GM04503 (cell line): ENCODE measurements at regions not wholly inside any gene's neighbourhood (a gene's known extent, or its start where the extent isn't known, plus 50 kb on each side); places are given as distances from the start of the nearest gene placed in this dataset.
"Not testable (repeated sequence)": the region's sequence is repeated elsewhere in the genome, so short reads cannot be mapped to it uniquely, and the experiment has no call there.

Experiments used
- DNase-seq: peaks from one replicate; pipeline ENCODE4 v3.0.0-alpha.2; 2012; ENCODE audit warnings: low read depth

DNA sequence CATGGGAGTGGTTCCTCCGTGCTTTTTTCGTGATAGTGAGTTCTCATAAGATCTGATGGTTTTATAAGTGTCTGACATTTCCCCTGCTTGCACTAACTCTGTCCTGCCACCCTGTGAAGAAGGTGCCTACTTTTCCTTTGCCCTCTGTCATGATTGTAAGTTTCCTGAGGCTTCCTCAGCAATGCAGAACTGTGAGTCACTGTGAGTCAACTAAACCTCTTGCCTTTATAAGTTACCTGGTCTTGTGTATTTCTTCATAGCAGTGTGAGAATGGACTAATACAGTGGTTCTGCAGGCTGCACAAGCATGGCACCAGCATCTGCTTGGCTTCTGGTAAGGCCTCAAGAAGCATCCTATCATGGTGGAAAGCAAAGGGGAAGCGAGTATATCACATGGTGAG is 1144.6 kb downstream of the SORCS3 start:
- no peak for DNase-seq

DNA sequence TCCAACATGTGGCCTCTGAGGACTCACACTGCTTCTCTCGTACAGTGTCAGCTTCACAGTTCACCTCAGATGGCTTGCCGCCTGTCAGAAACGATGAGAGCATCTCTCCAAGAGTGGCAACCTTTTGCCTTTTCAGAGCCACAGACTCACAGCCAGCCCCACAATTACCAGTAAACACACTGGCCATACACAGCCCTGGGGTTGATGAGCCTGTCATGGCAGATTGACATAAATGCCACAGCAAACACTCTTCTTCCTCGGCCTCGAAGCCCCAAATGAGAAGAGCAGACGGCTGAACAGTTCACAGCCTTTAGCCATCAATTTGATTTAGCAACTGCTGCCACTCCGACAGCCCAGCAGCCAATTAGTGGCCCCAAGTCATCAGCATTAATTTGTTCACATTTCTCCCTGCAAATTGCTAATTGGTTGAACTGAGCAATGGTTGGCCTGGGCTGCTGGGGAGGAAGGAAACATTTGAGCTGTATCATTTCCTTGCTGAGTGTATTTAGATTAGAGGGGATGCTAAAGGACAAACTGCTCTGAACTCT is 1142.9 kb downstream of the SORCS3 start:
- DNase-seq: no peak

DNA sequence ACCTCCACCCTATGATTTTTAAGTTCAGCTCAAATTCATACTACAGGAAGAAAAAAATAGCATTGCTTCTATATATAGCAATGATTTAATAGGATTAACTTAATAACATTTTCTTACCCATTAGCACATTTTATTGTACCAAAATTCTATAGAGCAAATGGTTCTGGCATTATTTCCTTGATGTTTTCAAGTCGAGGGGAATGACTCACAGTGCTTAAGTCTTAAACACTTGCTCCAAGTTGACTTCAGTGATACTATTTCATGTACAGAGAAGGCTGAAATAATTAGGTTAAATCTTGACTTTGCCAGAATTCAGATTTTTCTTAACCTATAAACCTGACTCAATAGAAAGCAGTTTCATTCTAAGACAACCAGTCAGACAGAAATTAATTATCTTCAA is 1133.8 kb downstream of the SORCS3 start:
- DNase-seq: no peak

DNA sequence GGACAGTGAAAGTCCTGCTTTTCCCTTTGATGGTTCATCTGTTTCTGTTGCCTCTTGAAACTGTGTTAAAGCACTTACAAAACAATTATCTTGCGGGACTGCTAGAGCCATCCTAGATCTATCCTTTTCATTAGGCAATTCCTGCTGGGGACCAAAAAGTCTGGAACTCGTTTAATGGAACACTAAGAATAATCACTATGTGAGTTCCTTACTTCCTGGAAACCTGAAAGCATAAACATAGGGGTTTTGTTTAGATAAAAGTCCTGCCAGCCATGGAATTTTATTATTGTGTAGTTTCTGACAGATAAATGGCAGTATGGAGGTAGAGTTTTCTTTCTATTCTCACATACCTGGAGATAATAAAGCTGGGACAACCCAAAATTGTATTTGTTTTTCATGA is 1133.3 kb downstream of the SORCS3 start:
- no peak for DNase-seq

DNA sequence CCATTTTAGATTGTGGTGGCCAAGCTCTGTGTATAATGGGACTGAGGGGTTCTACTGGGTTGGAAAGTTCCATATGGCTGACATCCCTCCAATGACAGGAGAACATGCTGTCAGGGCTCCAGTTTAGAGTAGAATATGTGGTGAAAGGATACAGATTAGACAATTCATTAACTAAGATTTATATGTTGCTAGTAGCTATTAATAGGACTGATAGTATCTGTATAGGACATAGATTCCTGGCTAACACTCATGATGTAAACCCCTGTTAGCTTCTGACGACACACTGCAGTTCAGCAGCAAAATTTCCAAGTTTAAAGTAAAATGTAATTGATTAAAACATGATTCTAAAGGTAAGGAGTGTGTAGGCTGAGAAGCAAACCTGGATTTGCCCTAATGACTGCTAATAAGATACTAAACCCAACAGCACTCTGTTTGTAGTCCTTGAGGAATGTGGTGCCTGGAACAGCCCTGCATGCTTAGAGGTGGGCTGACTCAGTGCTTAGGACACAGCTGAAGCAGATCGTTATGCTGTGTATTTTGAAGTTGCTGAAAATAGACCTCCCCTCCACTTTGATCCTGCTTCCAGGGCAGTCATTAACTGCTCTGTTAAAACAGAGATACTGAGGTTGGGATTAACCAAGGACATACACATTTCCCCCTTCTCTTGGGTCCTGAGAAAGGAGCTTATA is 1129.6 kb downstream of the SORCS3 start:
- no peak for DNase-seq

DNA sequence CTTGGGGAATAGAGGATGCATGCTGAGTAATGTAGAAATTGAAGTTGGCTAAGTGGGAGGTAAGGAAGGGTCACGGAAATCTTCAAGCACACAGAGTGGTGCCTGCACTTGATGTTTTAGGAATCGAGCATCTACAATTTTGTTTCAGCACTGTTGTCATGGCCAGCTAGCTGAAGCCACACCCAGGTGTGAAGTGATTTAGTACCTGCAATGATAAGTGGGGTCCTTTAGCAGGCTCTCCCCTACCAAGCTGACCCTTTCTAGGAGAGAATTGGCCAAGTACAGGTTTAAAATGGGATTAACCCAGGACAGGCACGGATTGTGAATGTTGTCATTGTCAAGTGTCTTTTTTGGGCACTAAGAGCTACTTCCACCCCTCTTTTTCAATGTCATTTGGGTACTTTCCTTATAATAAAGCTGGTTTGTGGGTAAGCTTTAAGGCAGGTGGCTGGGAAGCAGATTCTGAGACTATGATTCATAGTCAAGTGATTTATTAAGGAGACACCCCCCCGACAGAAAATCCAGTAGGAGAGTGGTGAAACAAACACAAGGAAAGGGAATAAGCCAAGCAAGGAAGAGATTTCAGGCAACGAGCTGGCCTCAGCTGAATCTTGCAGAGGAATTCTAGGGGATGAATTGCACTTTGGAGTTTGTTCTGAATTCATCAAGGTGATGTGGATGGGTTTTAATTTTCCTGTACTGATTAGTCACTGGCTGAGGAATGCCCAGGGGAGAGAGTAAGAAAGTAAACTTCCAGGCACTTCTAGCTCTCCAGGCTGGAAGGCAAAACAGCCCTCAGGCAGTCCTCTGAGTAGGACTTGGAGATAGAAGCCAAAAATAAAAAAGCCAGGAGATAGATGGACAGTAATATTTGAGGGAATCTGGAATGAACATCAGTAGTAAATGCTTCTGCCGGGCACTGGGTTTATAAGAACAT is 1128.4 kb downstream of the SORCS3 start:
- no peak for DNase-seq

DNA sequence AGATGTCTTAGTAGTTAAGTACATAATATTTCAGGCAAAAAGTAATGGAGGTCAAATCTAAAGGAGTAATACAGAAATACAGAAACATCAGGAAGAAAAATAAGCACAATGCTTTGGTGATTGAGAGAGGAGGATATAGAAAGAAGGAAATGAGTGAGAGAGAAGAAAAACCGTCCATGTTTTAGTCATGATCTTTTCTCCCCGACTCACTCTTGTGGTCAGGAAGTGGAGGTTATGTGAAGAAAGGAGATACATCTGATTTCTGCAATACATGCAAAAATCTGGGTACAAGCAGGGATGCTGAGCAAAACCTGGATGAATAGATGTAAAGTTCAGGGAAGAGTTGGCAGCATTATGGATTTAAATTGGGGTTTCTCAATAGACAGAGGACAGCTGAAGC is 1122.5 kb downstream of the SORCS3 start:
- DNase-seq: no peak

DNA sequence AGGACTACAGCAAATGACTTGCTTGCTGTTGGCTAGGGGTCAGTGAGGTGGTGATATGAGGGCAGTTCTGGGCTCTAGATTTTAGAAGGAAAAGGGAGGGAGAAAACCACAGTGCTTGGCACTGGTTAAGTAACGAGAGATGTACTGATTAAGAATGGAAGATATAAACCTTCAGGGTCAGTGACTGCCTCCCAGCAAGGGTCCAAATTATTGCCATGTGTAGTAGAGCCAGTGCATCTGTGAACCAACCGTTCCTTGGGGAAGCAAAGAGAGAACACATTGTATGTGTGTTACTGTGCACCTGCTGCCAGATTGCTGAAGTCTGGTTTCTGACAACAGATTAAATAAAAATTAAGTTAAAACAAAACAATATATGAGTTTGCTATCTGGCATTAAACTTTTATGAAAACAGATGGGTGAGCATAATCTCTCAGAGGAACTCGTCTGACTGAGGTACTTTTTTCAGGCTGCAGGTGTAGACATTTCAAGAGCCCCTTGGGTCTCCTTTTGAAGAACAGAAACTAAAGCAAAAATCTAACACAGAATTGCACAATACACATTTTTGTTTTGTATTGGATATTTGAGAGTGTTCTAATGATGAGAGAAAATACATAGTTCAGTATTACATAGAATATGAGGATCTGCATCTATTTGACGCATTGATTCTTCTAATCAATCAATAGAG is 1120.6 kb downstream of the SORCS3 start:
- DNase-seq: no peak

DNA sequence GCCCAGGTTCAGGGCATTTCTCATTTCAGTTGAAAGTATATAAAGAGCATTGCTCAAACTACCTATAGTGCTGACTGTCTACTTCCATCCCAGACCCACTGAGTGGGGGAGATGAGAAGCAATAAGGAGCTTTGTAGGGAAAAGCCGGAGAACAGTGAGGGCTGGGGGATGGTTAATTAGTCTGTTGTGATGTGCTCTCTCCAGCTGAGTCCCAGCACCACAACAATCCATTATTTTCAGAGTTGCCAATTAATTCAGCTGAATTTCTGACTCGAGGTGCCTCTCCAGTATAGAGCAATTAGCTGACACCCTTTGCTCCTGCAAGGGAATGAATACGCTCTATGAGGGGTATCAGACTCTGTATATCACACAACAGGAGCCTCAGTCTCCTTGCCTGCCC is 1118.6 kb downstream of the SORCS3 start:
- DNase-seq: no peak

DNA sequence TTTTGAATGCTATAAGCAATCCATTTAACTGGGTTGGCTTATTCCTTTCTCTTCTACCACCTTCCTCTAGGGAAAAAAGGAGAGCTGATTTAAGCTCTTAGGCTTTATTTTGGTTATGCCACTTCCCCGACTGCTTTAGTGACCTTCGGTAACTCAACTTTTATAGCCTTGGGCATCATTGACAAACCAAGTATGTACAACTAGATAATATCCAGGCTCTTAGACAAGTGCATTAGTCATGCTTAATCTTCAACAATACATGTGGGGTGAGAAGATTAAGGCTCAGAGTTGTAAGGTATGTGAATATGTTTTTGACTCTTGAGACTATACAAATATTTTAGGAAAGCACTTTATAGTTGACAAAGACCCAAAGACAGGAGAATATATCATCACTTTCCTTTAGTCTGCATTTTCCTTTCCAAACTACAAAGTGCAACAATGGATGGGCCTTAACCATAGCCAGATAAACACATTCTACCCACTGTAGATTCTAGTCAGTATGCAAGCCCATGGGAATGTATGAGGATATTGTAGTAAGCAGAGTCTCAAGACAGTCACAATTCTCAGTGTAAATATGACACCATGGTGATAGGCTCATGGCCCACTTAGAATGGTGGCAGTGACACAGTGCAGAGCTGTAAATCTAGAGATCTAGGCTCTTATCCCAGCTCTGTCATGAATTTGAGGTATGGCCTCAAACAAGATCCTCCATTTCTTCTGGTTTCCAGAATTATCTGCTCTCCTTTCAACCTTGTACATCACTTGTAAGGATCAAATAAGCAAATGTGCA is 1117.3 kb downstream of the SORCS3 start:
- no peak for DNase-seq

DNA sequence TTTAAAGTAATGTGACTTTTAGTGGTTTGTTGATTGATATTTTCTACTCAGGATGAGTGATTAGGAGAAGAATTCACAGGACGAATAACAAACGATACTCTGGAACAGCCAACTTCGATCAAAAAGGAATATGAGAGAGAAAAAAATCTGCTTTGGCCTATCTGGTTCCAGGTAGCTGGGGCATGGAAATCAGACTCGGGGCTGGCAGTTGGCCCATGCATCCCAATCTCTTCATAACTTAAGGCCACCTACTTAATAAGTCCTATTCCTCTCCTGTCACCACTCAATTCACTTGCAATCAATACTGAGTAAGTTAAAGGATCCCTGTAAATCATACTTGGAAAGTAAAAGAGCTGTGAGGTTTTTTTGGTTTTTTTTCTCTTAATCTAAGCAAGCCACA is 1116.2 kb downstream of the SORCS3 start:
- no peak for DNase-seq

DNA sequence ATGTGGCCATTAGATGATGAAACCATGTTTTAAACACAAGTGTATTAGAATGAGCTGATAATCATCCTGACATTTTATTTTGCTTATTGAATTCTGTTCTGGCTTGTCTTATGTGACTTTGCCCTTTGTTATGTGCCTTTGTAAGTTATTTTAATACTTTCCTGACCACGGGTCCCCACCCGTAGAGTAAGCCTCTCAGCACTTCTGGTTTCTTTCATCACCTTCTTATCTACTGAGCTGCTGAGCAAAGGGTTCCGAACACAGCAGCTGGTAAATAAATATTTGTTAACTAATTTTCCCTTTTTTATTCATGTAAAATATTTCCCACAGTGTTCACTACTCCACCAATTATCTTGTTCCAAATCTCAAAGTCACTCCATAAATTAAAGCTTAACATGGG is 1115.3 kb downstream of the SORCS3 start:
- no peak for DNase-seq

DNA sequence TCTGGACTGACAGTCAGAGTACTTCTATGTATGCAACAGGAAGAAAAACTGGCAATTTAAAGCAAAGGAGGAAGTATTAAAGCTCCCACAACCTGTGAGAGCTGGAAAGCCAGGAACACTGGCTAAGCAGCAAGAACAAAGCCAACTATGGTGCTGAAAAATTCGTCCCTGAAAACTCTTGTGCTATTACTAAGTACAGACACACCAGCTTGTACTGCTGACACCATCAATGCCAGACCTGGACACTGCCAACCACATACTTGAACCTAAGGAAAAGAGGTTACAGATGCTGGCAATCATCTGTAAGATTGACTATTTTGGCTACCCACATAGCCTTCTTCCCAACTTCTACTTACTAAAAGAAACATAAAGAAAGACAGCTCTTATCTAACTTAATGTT is 1110.6 kb downstream of the SORCS3 start:
- no peak for DNase-seq

DNA sequence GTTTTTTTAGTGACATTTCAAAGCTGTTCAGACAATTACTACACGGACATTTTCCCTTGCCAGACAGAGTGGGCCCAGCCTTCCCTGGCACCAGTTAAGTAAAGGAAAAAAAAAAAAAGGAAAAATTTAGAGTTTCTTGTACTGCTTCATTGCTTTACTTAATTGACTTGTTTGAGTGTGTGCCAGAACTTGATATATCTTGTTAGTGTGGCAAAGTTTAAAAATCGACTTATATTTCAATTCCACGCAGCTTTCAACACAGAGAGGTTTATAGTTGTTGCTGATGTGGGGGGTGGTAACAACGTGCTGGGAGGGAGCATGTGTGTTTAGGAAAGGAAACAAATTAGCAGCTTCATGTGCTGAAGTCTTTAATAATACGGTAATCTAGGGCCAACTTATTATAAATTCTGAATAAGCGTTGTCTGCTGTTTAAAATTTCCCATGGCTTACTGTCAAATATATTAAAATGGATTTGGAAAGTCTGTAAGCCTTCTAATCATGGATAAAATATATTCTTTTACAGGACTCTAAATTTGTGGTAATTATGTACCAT is 1104.6 kb downstream of the SORCS3 start:
- no peak for DNase-seq

DNA sequence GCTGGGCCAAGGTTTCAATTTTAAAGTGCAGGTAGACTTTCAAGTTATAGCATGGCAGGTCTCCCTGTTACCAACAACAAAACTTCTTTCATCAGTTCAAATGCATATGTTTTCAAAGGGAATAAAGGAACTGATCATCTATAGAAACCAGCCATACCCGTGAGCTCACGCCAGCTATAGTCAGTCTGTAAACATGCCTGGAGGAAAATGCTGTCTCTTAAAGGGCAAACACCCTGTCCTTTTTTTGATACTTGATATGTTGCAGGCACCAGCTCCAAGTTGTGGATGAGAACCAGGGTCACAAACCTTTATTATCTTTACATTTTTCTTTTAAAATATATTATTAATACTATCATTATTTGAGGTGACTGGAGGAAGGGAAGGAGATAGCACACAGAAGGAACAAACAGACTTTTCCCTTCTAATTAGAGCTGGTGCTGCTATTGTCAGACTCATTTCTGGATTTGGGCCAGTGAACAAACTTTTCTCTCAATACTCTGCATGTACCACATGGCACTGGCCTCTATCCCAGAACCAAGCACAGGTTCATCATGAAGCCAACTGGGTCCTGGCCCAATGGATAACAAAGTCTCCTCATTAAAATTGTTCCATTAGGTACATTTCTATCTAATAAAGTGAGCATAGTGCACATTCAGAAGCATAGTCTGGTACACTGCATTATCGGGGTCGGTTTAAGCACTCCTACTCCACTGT is 1102.4 kb downstream of the SORCS3 start:
- no peak for DNase-seq

DNA sequence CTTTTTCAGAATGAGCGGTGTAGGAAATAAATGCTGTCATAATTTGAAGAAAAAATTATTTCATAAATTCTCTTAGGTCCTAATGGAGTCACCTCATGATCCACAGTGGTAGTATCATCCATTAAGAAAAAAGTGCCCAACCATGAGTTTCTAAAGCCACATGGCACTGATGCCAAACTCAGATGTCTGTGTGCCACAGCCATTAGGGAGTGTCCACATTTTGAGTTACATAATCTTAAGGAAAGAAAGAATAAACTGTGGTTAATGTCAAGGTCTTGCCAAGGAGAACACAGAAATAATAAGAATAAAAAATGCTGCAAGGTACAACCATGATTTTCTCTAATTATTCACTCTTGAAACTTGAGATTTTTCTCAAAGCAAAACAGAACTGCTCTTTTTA is 1101.8 kb downstream of the SORCS3 start:
- no peak for DNase-seq

DNA sequence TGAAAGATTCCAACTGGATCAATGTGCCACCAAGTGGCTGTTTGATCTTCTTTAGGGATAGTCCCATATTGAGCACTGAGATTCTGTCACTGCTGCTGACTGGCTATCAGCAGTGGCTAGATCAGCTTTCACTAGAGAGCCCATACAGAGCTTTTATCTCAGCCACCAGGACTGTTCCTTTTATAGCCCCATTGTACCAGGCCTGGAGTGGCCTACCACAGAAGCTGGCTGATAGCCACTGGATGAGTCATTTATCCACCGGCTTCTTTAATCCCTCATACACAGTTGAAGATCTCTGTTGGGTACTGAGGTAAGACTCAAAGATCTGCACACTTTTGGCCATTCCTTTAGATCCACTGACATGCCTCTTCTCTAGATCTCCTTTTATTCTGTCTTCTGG is 1101.1 kb downstream of the SORCS3 start:
- DNase-seq: no peak

DNA sequence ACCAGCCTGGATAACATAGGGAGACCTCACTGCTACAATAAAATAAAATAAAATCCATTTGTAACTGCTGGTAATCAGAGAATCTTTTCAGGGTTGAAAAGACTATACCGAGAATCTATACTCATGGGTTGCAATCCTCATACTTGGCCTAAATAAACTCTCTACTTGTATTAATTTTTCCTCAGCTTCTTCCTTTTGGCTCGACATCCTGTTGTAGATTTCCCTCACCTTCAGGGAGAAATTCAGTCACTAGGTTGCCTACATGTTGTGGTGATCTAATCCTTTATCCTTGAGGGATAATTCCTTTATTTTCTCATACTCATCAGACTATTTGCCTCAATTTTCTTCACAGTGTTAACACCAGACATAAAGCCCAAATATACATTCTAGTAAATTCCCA is 1093.4 kb downstream of the SORCS3 start:
- no peak for DNase-seq

DNA sequence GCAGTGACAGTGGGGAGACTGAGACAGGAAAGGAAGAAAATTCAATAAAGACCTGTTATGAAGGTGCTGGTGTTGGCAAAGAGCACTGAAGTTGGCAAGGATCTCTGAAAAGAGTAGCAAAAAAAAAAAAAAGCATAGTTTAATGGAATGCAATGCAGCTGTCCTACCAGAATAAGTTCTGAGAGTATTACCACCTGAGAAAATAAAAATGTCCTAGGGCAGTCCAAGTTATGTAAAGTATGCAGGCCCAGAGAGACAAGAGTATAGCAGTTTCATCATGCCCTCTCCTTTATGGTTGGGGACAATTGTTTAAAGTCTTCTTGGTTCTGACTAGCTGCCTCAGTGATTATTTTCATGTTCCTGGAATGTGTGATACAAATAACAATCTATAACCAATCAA is 1092.8 kb downstream of the SORCS3 start:
- DNase-seq: no peak

DNA sequence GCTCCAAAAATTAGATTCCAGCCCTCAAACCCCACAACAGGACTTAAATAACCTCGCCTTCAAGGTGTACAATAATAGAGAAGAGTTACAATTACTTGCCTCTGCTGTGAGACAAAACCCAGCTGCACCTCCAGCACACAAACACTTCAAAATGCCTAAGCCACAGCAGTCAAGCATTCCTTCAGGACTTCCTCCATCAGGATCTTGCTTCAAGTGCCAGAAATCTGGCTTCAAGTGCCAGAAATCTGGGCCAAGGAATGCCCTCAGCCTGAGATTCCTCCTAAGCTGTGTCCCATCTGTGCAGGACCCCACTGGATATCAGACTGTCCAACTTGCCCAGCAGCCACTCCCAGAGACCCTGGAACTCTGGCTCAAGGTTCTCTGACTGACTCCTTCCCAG is 1088.3 kb downstream of the SORCS3 start:
- DNase-seq: no peak

DNA sequence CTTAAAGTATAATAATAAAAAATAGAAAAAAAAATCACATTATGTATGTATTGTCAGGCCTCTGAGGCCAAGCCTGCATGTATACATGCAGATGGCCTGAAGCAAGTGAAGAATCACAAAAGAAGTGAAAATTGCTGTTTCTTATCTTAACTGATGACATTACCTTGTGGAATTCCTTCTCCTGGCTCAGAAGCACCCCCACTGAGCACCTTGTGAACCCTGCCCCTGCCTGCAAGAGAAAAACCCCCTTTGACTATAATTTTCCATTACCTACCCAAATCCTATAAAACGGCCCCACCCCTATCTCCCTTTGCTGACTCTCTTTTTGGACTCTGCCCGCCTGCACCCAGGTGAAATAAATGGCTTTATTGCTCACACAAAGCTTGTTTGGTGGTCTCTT is 1086.5 kb downstream of the SORCS3 start:
- DNase-seq: not testable (repeated sequence)
